ENCODE measurements at regions not wholly inside any gene's neighbourhood (a gene's known extent, or its start where the extent isn't known, plus 50 kb on each side); places are given as distances from the start of the nearest gene placed in this dataset.
"Not testable (repeated sequence)": the region's sequence is repeated elsewhere in the genome, so short reads cannot be mapped to it uniquely, and the experiment has no call there.

DNA sequence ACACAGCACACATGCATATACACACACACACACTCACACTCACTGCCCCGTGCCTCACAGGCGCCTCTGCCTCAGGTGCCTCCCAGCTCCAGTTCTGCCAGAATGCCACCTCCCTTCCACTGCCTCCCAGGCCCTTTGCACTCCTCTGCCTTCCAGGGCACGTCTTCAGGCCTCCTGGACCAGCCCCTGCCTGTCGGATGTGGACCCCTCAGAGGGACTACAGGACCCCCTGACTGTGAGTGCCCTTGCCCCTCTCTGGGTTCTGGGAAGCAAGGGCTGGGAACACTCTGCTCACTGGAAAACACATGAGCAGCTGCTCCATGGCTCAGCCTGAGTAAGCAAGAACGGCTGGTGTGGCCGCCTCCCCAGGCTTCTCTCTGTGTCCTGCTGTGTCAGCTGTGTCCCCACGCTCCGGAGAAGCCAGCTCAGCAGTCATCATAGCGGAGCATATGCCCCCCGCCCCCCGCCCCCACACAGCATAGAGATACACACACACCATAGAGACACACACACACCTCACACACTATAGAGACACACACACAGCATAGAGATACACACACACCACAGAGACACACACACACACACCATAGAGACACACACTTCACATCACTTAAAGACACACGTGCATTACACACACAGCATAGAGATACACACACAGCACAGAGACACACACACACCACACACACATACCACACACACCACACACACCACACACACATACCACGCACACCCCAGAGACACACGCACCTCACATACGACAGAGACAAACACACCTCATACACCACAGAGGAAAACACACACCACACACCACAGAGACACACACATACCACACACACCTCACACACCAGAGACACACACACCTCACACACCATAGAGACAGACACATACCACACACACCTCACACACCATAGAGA lies 271.3 kb downstream of the CYRIA start:
- no peak for DNase-seq (ENCODE audit: low read depth)

- no peak for DNase-seq (ENCODE audit: low read depth)
These were observed 272.0 kb downstream of the CYRIA start for GRCh38 chr2:16393500-16394071.

DNA sequence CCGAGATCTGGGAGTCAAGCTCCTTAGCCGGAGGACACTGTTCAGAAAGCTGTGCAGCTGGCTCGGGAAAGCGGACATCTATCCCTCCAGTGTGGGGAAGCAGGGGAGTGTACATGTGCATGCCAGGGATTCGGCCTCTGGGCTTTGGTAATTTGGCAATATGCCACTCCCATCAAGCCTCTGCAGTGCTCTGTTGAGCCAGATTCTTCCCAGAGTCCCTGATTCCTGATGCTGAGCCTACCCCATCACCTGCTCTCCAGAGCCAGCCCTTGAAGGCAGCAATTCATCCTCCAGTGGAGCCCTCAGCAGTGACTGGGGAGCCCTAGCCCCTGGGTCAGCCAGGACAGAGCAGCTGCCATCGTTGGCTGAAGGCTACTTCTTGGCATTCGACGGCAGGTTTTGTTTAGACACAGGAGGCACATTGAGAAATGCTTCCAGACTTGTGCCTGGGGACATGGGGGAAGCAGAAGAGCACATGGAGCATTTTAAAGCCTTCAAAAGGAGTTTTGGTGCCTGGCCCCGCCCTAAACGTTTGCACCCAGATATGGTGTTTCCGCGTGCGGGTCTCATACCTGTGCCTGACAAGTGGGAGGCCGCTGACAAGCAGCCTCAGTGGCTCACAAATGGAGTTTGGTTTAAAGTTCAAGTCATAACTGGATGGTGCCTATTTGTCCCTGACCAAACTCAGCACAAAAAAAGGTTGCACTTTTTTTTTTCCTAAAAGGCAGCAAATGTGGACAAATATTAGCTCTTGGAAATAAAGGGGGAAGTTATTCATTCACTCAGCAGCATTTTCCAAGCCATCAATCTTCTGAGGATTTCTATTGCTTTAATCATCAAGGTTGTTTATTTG lies 272.8 kb downstream of the CYRIA start:
- no peak for DNase-seq (ENCODE audit: low read depth)

- no peak for DNase-seq (ENCODE audit: low read depth)
These were observed 273.6 kb downstream of the CYRIA start for GRCh38 chr2:16391986-16392385.

- DNase-seq (ENCODE audit: low read depth), result no peak
These were observed 275.1 kb downstream of the CYRIA start for GRCh38 chr2:16390561-16390960.

DNA sequence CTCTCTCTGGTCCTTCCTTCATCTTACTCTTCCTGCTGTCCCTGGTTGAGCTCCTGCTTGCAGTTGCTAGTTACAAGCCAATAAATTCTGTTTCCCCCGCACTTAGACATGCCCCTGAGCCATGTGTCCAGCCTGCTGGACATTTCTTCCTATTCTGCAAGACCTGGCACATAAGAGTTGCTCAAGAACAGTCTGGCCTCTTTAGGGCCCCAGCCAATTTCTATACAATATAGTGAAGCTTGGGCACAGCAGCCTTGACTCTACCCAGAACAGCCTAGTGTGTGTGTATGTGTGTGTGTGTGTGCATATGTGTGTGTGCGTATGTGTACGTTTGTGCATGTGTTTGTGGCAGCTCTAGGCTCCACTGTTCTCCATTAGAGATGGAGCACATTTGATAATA lies 276.0 kb downstream of the CYRIA start:
- no peak for DNase-seq (ENCODE audit: low read depth)

DNA sequence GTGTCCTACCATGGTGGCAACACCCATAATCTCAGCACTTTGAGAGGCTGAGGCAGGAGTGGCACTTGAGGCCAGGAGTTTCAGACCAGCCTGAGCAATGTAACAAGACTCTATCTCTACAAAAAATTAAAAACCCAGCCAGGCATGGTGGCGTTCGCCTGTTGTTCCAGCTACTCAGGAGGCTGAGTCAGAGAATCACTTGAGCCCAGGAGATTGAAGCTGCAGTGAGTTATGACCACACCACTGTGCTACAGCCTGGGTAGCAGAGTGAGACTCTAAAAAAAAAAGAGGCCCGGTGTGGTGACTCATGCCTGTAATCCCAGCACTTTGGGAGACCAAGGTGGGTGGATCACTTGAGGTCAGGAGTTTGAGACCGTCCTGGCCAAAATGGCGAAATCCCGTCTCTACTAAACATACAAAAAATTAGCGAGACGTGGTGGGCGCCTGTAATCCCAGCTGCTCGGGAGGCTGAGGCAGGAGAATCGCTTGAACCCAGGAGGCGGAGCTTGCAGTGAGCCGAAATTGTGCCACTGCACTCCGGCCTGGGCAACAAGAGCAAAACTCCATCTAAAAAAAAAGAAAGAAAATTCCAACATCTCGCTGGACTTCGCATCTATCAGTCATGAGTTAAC lies 277.3 kb downstream of the CYRIA start:
- DNase-seq (ENCODE audit: low read depth), result not testable (repeated sequence)

GRCh38 chr2:16387461-16387984 lies 278.1 kb downstream of the CYRIA start:
- no peak for DNase-seq (ENCODE audit: low read depth)

DNA sequence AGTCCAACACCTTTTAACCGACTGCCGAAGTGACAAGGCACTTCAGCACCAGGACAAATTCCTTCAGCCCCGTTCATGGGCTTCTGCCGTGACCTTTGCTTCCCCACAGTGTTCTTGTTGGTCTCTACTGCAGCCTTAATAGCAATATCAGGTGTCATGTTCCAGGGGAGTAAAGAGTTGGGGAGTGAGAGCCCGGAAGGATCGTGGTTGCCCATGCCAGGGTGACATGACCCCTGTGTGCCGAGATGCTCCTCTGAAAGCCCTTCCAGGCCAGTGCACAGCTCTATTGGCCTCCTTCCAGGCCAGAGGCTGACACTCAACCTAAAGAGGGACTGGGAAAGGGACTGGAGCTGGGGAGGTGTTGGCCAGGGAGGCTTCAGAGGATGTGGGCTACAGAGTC lies 279.2 kb downstream of the CYRIA start:
- no peak for DNase-seq (ENCODE audit: low read depth)

GRCh38 chr2:16386031-16386430 lies 279.6 kb downstream of the CYRIA start:
- no peak for DNase-seq (ENCODE audit: low read depth)

- DNase-seq (ENCODE audit: low read depth), result no peak
These were observed 280.3 kb downstream of the CYRIA start for GRCh38 chr2:16385341-16385740.

- DNase-seq (ENCODE audit: low read depth), result no peak
These were observed 282.2 kb downstream of the CYRIA start for GRCh38 chr2:16383411-16383810.

DNA sequence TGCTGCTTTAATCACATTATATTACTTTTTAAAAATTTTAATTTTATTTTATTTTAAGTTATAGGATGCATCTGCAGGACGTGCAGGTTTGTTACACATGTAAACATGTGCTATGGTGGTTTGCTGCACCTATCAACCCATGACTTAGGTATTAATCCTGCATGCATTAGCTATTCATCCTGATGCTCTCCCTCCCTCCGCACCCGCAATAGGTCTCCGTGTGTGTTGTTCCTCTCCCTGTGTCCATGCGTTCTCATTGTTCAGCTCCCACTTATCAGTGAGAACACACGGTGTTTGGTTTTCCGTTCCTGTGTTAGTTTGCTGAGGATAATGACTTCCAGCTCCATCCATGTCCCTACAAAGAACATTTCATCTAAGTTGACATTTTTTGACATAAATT lies 283.2 kb downstream of the CYRIA start:
- DNase-seq (ENCODE audit: low read depth), result no peak

DNA sequence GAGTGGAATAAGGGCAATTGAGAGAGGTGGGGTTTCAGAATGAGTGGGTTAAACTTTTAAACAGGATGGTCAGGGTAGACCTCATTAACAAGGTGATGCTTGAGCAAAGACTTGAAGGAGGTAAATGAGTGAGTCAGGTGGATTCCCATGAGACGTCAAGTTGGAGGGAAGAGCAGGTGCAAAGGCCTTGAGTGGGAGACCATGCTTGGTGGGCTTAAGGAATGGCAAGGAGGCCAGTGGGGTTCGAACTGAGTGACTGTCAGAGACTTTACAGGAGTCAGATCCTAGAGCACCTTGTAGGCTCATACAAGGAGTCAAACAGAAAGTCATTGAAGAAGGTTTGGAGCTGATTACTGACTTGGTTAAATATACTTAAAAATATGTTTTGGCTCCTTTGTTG lies 284.1 kb downstream of the CYRIA start:
- no peak for DNase-seq (ENCODE audit: low read depth)

DNA sequence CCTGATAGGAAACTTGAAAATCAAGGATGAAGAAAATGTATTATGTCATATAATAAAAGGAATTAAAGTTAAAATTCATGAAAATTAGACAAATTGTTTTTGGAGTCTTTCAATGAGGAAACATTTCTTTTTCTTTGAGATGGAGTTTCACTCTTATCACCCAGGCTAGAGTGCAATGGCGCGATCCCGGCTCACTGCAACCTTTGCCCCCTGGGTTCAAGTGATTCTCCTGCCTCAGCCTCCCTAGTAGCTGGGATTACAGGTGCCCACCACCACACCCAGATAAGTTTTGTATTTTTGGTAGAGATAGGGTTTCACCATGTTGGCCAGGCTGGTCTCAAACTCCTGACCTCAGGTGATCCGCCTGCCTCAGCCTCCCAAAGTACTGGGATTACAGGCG lies 285.7 kb downstream of the CYRIA start:
- not testable (repeated sequence) for DNase-seq (ENCODE audit: low read depth)

DNA sequence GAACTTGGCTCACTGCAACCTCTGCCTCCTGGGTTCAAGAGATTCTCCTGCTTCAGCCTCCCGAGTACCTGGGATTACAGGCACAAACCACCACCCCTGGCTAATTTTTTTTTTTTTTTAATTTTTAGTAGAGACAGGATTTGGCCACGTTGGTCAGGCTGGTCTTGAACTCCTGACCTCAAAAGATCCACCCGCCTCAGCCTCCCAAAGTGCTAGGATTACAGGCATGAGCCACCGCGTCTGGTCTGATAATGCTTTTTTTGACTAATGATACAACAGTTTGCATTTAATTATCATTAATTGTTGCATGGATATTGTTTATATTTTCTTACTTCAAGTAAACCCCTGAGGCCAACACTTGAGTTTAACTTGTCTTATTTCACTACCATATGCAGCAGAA lies 286.6 kb downstream of the CYRIA start:
- not testable (repeated sequence) for DNase-seq (ENCODE audit: low read depth)

DNA sequence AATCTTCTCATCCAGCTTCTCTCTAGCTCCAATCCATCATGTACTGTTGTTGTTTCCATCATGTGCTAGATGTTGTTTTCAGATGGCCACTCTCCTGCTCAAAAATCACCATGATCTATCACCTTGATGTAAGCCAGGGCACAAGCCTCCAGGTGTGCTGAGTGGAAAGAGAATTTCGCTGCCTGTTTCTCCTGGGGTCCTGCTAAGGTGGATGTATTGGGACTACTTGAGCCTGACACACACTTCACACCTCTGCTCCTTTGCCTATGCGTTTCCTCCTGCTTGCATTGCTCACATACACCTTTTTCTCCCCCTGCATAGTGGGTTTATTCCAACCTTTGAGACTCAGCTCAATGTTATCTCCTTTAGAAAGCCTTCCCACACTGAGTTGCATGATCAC lies 287.6 kb downstream of the CYRIA start:
- no peak for DNase-seq (ENCODE audit: low read depth)

DNA sequence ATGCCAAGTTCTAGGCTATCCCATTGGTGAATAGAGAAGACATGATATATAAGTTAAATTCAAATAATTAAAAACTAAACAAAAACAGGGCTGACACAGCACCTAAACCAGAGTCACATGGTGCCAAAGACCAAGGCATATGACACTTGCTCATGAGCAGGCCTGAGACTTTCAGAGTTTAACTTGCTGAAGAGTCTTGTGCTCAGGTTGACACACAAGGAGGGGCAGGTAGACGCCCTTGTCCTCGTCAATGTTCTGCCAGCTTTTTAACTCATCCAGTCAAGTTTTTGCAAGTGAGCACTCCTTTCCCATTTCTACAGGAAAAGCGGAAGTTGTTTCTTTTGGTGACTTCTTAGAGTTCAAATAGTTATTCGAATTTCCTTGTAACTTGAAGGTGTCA lies 289.7 kb downstream of the CYRIA start:
- no peak for DNase-seq (ENCODE audit: low read depth)

- DNase-seq (ENCODE audit: low read depth), result no peak
These were observed 290.3 kb downstream of the CYRIA start for GRCh38 chr2:16375351-16375750.

GRCh38 chr2:16374671-16375070 lies 291.0 kb downstream of the CYRIA start:
- DNase-seq (ENCODE audit: low read depth), result no peak

GRCh38 chr2:16373341-16373740 lies 292.3 kb downstream of the CYRIA start:
- DNase-seq (ENCODE audit: low read depth), result no peak

DNA sequence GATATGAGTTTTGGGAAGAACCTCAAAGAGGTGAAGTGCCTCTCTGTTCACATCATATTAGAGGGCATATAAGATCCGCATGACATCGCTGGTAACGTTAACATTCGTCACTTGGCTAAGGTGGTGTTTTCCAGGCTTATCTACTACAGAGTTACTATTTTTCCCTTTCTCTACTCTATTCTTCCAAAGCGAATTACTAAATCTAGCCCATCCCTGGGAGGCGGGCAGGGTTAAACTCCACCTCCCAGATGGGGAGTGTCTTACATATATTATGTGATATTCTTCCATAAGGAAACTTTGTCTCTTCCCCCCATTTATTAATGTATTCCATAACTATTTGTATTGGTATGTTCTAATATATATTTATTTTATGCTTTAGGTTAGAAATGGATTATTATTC lies 293.9 kb downstream of the CYRIA start:
- DNase-seq (ENCODE audit: low read depth), result no peak

Data from stimulated activated CD8-positive, alpha-beta memory T cell treated with anti-CD3 and anti-CD28 coated beads, Interleukin-15, amount 100 ng/mL, for 1 hour (primary cell).